Immature natural killer cell (primary cell): ENCODE measurements at regions not wholly inside any gene's neighbourhood (a gene's known extent, or its start where the extent isn't known, plus 50 kb on each side); places are given as distances from the start of the nearest gene placed in this dataset.

ENCODE experiments used
- DNase-seq, 3 donors: peaks; one replicate each; pipeline ENCODE4 v3.0.0; 2022; ENCODE audit warnings: mixed read lengths in 1 of 3
- H3K27ac Mint-ChIP-seq, 6 donors: one replicate each; pipeline ENCODE4 v1.8.0; 2020; ENCODE audit warnings: mixed read lengths in 6 of 6, mild to moderate bottlenecking in 5 of 6, inconsistent platforms in 4 of 6, moderate library complexity in 3 of 6
- H3K27me3 Mint-ChIP-seq, 3 donors: one replicate each; pipeline ENCODE4 v1.8.0; 2020 to 2021; ENCODE audit warnings: low read depth in 3 of 3, mild to moderate bottlenecking in 3 of 3, mixed read lengths in 3 of 3, moderate library complexity in 3 of 3, inconsistent platforms in 1 of 3
- H3K36me3 Mint-ChIP-seq, 3 donors: one replicate each; pipeline ENCODE4 v1.8.0; 2020; ENCODE audit warnings: mixed read lengths in 3 of 3, inconsistent platforms in 2 of 3, mild to moderate bottlenecking in 2 of 3
- H3K4me1 Mint-ChIP-seq, 2 donors: one replicate each; pipeline ENCODE4 v1.8.0; 2020; ENCODE audit warnings: inconsistent platforms in 2 of 2, mild to moderate bottlenecking in 2 of 2, mixed read lengths in 2 of 2, moderate library complexity in 1 of 2
- H3K4me3 Mint-ChIP-seq, 5 donors: one replicate each; pipeline ENCODE4 v1.8.0; 2020; ENCODE audit warnings: mild to moderate bottlenecking in 5 of 5, mixed read lengths in 5 of 5, inconsistent platforms in 3 of 5, moderate library complexity in 3 of 5
- H3K9me3 Mint-ChIP-seq, 6 donors: one replicate each; pipeline ENCODE4 v1.8.0; 2020; ENCODE audit warnings: mild to moderate bottlenecking in 6 of 6, mixed read lengths in 6 of 6, inconsistent platforms in 4 of 6, moderate library complexity in 3 of 6

- Mint-ChIP-seq H3K4me1 (no peaks in the 10 kb centered on the region), H3K4me3 (no peak overlapping the region), H3K9me3 (no peaks in the 10 kb centered on the region), H3K27ac (no peak overlapping the region), H3K27me3 (peaks cover 0 to 5% (median 2%) of the 10 kb centered on the region in 3 donors), H3K36me3 (no peaks in the 10 kb centered on the region)
- no peak for DNase-seq
Measured at GRCh38 chr15:58235961-58236360, 97.8 kb downstream of the AQP9 start.

GRCh38 chr15:58240191-58240932, 102.2 kb downstream of the AQP9 start:
- no peak for DNase-seq
- Mint-ChIP-seq H3K36me3 (no peaks in the 10 kb centered on the region), H3K9me3 (no peaks in the 10 kb centered on the region), H3K4me1 (no peaks in the 10 kb centered on the region), H3K4me3 (no peak overlapping the region), H3K27me3 (peaks cover 0 to 8% (median 8%) of the 10 kb centered on the region in 3 donors), H3K27ac (no peak overlapping the region)

- no peak overlapping the region for H3K4me3 Mint-ChIP-seq
Measured at GRCh38 chr15:58241872-58242271, 103.7 kb downstream of the AQP9 start.

GRCh38 chr15:58243070-58243469, 104.9 kb downstream of the AQP9 start:
- H3K9me3 Mint-ChIP-seq, result no peaks in the 10 kb centered on the region
- no peak overlapping the region for H3K27ac Mint-ChIP-seq
- no peak for DNase-seq
- peaks cover 6 to 12% of the 10 kb centered on the region in 2 donors for H3K4me1 Mint-ChIP-seq
- H3K4me3 Mint-ChIP-seq, result no peak overlapping the region
- peaks cover 1 to 8% (median 8%) of the 10 kb centered on the region in 3 donors for H3K27me3 Mint-ChIP-seq
- H3K36me3 Mint-ChIP-seq, result no peaks in the 10 kb centered on the region

More at GRCh38 chr15:58241872-58242271, 103.7 kb downstream of the AQP9 start:
- H3K4me1 Mint-ChIP-seq, result peaks cover 0 to 4% of the 10 kb centered on the region in 2 donors
- no peak overlapping the region for H3K27ac Mint-ChIP-seq
- H3K9me3 Mint-ChIP-seq, result no peaks in the 10 kb centered on the region
- H3K27me3 Mint-ChIP-seq, result peaks cover 0 to 8% (median 8%) of the 10 kb centered on the region in 3 donors
- DNase-seq, result no peak
- no peaks in the 10 kb centered on the region for H3K36me3 Mint-ChIP-seq

GRCh38 chr15:58244536-58244935, 106.4 kb downstream of the AQP9 start:
- H3K9me3 Mint-ChIP-seq, result no peaks in the 10 kb centered on the region
- H3K36me3 Mint-ChIP-seq, result no peaks in the 10 kb centered on the region
- no peak for DNase-seq
- H3K4me3 Mint-ChIP-seq, result no peak overlapping the region
- no peak overlapping the region for H3K27ac Mint-ChIP-seq
- peaks cover 15 to 24% of the 10 kb centered on the region in 2 donors for H3K4me1 Mint-ChIP-seq
- H3K27me3 Mint-ChIP-seq, result peaks cover 1 to 8% (median 8%) of the 10 kb centered on the region in 3 donors

- no peak for DNase-seq
- H3K36me3 Mint-ChIP-seq, result no peaks in the 10 kb centered on the region
- no peaks in the 10 kb centered on the region for H3K9me3 Mint-ChIP-seq
- no peak overlapping the region for H3K4me3 Mint-ChIP-seq
- H3K4me1 Mint-ChIP-seq, result peaks cover 26 to 33% of the 10 kb centered on the region in 2 donors
- H3K27ac Mint-ChIP-seq, result no peak overlapping the region
- H3K27me3 Mint-ChIP-seq, result peaks cover 3 to 8% (median 8%) of the 10 kb centered on the region in 3 donors
Measured at GRCh38 chr15:58246041-58246440, 107.9 kb downstream of the AQP9 start.

- H3K36me3 Mint-ChIP-seq, result no peaks in the 10 kb centered on the region
- H3K4me3 Mint-ChIP-seq, result peak overlapping the region in 4 of 5 donors; percentile 2 to 47 (median 14)
- H3K27me3 Mint-ChIP-seq, result peaks cover 3 to 10% (median 7%) of the 10 kb centered on the region in 3 donors
- peaks cover 26 to 33% of the 10 kb centered on the region in 2 donors for H3K4me1 Mint-ChIP-seq
- H3K27ac Mint-ChIP-seq, result peak overlapping the region in 2 of 6 donors; percentile 2 to 81
- peak in 2 of 3 donors; percentile 24 to 31 for DNase-seq
- no peaks in the 10 kb centered on the region for H3K9me3 Mint-ChIP-seq
Measured at GRCh38 chr15:58247855-58248842, 110.0 kb downstream of the AQP9 start.

GRCh38 chr15:58249646-58250312, 111.6 kb downstream of the AQP9 start:
- H3K4me3 Mint-ChIP-seq, result peak overlapping the region in 3 of 5 donors; percentile 27 to 54 (median 49)
- H3K4me1 Mint-ChIP-seq, result peaks cover 26 to 33% of the 10 kb centered on the region in 2 donors

GRCh38 chr15:58252586-58253323, 114.6 kb downstream of the AQP9 start:
- no peak overlapping the region for H3K27ac Mint-ChIP-seq
- DNase-seq, result no peak
- no peaks in the 10 kb centered on the region for H3K36me3 Mint-ChIP-seq
- H3K9me3 Mint-ChIP-seq, result peaks cover 0 to 4% (median 0%) of the 10 kb centered on the region in 6 donors
- H3K4me3 Mint-ChIP-seq, result no peak overlapping the region
- peaks cover 23 to 24% of the 10 kb centered on the region in 2 donors for H3K4me1 Mint-ChIP-seq
- peaks cover 2 to 25% (median 6%) of the 10 kb centered on the region in 3 donors for H3K27me3 Mint-ChIP-seq

More at GRCh38 chr15:58249646-58250312, 111.6 kb downstream of the AQP9 start:
- Mint-ChIP-seq H3K36me3 (no peaks in the 10 kb centered on the region), H3K27me3 (peaks cover 3 to 15% (median 5%) of the 10 kb centered on the region in 3 donors), H3K27ac (peak overlapping the region in 2 of 6 donors; percentile 3 to 42), H3K9me3 (no peaks in the 10 kb centered on the region)
- no peak for DNase-seq

GRCh38 chr15:58257776-58258325, 119.7 kb downstream of the AQP9 start:
- Mint-ChIP-seq H3K4me1 (no peaks in the 10 kb centered on the region), H3K4me3 (no peak overlapping the region), H3K27ac (no peak overlapping the region), H3K36me3 (no peaks in the 10 kb centered on the region), H3K27me3 (peaks cover under 1 to 23% (median 9%) of the 10 kb centered on the region in 3 donors), H3K9me3 (peaks cover 0 to 4% (median 0%) of the 10 kb centered on the region in 6 donors)
- no peak for DNase-seq

GRCh38 chr15:58258501-58259292, 120.5 kb downstream of the AQP9 start:
- Mint-ChIP-seq H3K4me1 (no peaks in the 10 kb centered on the region), H3K9me3 (peaks cover 0 to 4% (median 0%) of the 10 kb centered on the region in 6 donors), H3K27ac (no peak overlapping the region), H3K36me3 (no peaks in the 10 kb centered on the region), H3K4me3 (no peak overlapping the region), H3K27me3 (peaks cover 3 to 22% (median 9%) of the 10 kb centered on the region in 3 donors)
- DNase-seq, result no peak

- no peak for DNase-seq
- no peak overlapping the region for H3K27ac Mint-ChIP-seq
- no peaks in the 10 kb centered on the region for H3K9me3 Mint-ChIP-seq
- peaks cover 3 to 12% (median 9%) of the 10 kb centered on the region in 3 donors for H3K27me3 Mint-ChIP-seq
- no peak overlapping the region for H3K4me3 Mint-ChIP-seq
- H3K36me3 Mint-ChIP-seq, result no peaks in the 10 kb centered on the region
- H3K4me1 Mint-ChIP-seq, result no peaks in the 10 kb centered on the region
Measured at GRCh38 chr15:58260205-58260724, 122.1 kb downstream of the AQP9 start.
